KBM-7 (cell line): ENCODE measurements at regions not wholly inside any gene's neighbourhood (a gene's known extent, or its start where the extent isn't known, plus 50 kb on each side); places are given as distances from the start of the nearest gene placed in this dataset.
"Not testable (repeated sequence)": the region's sequence is repeated elsewhere in the genome, so short reads cannot be mapped to it uniquely, and the experiment has no call there.

Experiments used
- DNase-seq: peaks from one replicate; pipeline ENCODE4 v3.0.0-alpha.2; 2015
- in situ Hi-C: fragments of 300-500 bp; cut with MboI; formaldehyde crosslinking; loops from 2 replicates; pipeline ENCODE4 v1.14.3; 2020; ENCODE audit warnings: low sequenced_read_pairs, low pct_unique_long_range_greater_than_20kb, mixed read lengths

GRCh38 chr13:86253497-86253896 lies 454.3 kb upstream of the SLITRK6 start:
- in situ Hi-C loops, DNase-seq: not testable (repeated sequence)

- in situ Hi-C loops, DNase-seq: not testable (repeated sequence)
Observed at GRCh38 chr13:86255820-86256219, 456.6 kb upstream of the SLITRK6 start.

DNA sequence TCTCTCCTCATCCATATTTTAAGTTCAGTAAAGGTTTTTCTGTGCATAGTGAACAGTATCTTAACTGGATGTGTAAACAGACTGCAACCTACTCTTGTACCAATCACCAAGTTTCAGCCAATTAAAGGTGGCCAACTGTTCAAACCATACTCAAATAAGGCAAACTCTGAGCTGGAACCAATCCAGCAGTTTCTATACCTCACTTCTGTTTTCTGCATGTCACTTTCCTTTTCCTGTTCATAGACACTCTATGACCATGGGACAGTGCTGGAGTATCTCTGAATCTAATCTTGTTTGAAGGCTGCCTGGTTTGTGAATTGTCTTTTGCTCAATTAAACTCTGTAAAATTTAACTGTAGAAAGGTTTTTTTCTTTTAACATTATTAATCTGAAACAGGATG lies 470.3 kb upstream of the SLITRK6 start:
- in situ Hi-C loops = no loop called here
- no peak for DNase-seq

DNA sequence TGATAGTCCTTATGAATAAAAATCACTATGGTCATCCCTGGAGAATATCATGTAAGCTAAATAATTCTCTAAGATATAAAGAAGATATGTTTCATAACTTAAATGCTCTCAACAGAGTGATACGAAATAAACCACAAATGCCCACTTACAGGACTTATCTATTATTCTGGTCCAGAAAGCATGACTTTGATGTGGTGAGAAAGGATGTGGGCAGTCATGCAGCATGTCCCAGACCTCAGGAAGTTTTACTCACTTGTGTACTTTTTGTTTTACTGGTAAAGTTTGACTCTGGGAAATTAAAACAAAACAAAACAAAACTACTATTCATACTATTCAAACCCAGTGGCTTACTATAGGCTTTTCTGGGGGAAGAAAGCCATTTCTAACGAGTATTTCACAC lies 483.2 kb upstream of the SLITRK6 start:
- in situ Hi-C loops = no loop called here
- DNase-seq = no peak

DNA sequence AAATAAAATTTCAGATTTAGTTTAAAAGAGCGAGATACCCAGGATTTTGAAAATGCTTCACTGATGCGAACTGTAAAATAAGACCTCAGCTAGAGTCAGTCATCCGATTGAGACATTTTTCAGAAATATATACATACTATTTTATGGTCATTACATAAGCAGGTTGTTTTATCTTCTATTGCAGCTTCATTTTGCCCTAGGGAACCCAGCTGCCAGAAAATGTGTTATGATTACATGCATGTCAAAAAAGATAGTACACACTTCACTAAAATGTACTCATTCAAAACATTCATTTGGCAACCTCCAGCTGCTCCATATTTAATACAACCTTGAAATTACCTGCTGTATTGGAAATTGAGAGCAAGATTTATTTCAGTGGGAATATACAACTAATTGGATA lies 483.8 kb upstream of the SLITRK6 start:
- DNase-seq = no peak
- in situ Hi-C loops = no loop called here

DNA sequence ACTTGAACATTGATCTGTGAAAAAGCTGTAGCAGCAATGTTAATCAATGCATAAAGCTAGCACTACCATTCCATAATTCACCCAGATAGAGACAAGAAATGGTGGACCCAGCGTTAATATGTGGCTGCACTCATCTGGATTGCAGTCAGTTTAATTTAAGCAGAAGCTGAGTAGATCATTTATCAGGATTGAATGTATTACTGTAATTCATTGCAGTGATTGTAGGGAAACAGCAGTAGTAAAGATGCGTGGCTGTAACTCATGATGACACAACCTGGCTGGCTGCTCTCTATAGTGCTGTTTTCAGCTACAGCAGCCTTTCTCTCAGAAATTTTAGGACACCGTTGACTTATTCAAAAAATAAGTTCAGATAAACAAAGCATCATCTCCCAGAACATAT lies 499.5 kb upstream of the SLITRK6 start:
- DNase-seq = no peak
- in situ Hi-C loops = no loop called here

DNA sequence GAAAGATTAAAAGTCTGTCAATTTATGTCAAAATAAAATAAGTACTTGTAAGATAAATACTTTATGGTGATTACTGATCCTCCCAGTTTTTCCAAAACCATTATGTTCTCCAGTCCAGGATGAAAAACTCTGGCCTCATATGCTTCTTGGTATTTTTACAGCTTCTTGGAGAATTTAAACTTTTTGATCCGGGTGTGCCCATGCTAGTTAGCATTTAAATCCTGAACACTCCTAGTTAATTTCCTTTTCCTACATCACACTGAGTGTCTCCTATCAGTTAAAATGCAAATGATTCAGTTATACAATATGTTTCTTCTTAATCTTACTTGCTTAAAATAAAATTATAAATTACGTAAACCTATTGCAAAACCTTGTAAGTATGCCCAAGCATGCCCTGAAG lies 499.9 kb upstream of the SLITRK6 start:
- no peak for DNase-seq
- in situ Hi-C loops = no loop called here

DNA sequence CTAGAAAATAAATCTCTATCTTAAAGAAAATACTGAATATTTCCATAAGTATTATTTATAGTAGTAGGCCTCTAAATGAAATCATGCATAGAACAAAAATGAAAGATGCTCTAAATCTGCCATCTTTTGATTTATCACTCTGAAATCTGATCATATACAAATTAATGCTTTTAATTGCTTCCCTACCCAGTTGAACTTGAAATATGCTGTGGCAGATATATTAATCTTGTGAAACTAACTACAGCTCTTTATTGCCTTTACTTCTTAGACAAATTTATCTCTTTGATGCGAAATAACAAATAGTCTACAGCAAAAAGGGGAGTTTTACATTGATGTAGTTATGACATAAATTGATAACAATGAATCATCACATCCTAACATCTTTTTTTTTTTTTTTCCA lies 510.7 kb upstream of the SLITRK6 start:
- in situ Hi-C loops = no loop called here
- no peak for DNase-seq

DNA sequence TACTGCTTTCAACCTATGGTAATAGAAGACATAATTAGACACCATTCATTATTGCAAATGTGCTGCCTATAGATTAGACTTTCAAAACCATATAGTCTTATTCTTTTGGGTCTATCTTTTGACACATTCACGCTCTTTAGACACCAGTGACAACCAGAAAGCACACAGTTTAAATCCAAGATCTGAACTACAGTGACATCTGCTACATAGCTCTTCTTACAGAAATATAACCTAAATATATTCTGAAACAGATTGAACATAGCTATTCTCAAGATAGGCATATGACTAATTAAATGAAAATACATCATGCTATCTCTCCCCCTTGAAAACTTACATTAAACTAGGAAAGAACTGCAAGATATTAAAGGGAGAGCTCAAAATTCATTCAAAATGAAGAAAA lies 514.2 kb upstream of the SLITRK6 start:
- in situ Hi-C loops = no loop called here
- DNase-seq = no peak

DNA sequence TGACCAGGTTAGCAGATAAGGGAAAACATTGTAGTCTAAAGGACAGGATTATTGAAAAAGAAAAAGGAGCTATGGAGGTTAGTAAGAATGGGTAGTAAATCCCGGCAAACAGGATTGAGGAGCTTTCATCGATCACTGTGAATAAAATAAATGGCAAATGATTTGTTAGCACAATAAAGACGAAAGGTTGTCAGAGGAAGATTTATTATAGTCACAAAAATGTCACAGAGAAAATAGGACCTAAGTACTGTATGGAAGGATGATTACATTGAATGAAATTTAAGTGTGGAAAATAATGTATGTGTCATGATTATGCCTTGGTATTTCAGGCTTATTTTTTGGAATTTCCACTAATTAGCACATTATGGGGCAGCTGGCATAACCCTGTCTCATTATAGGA lies 519.2 kb upstream of the SLITRK6 start:
- in situ Hi-C loops = no loop called here

DNA sequence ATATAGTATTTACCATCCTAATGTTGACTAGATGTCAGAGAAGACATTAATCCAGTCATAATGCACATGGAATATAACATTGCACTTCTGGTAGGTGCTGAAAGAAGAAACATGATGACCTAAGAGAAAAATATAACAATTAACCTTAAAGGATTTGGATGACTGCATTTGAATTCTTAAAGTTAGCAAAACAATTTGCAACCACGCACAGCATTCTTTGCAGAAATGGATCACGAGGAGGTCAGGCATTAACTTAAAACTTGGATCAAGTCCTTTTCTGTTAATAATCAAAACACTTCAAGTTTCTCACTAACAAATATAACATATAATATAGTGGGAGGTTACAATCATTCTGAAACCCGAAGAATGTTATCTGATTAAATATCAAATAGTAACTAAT lies 525.0 kb upstream of the SLITRK6 start:
- no peak for DNase-seq
- in situ Hi-C loops = no loop called here

More for the DNA sequence above, 519.2 kb upstream of the SLITRK6 start:
- no peak for DNase-seq

GRCh38 chr13:86355301-86355700 lies 556.1 kb upstream of the SLITRK6 start:
- no peak for DNase-seq
- in situ Hi-C loops = no loop called here

- in situ Hi-C loops = no loop called here
Observed at GRCh38 chr13:86357106-86357505, 557.9 kb upstream of the SLITRK6 start.

DNA sequence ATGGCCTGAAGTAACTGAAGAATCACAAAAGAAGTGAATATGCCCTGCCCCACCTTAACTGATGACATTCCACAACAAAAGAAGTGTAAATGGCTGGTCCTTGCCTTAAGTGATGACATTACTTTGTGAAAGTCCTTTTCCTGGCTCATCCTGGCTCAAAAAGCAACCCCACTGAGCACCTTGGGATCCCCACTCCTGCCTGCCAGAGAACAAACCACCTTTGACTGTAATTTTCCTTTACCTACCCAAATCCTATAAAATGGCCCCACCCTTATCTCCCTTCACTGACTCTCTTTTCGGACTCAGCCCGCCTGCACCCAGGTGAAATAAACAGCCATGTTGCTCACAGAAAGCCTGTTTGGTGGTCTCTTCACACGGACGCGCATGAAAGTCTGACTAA lies 564.5 kb upstream of the SLITRK6 start:
- in situ Hi-C loops, DNase-seq: not testable (repeated sequence)

More at GRCh38 chr13:86357106-86357505, 557.9 kb upstream of the SLITRK6 start:
- DNase-seq = no peak

GRCh38 chr13:86368924-86369323 lies 569.7 kb upstream of the SLITRK6 start:
- DNase-seq = no peak
- in situ Hi-C loops = no loop called here

GRCh38 chr13:86377451-86377850 lies 578.2 kb upstream of the SLITRK6 start:
- in situ Hi-C loops = no loop called here
- no peak for DNase-seq

DNA sequence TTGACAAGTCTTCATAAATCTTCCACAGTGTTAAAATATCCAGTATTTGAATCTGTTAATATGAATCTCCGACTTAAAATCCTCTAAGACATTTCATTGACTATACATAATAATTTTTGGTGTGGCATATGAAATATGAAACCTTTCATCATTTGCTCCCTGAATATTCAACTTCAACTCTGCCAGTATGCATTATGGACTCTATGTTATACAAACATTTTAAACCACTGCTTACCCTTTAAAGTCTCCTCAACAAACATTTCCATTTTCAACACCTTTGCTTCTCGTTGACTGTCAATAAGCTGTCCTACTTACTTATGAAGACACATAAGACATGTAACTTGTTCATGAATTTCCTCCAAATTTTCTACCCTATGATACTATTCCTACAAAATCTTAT lies 579.4 kb upstream of the SLITRK6 start:
- in situ Hi-C loops = no loop called here
- DNase-seq = no peak

DNA sequence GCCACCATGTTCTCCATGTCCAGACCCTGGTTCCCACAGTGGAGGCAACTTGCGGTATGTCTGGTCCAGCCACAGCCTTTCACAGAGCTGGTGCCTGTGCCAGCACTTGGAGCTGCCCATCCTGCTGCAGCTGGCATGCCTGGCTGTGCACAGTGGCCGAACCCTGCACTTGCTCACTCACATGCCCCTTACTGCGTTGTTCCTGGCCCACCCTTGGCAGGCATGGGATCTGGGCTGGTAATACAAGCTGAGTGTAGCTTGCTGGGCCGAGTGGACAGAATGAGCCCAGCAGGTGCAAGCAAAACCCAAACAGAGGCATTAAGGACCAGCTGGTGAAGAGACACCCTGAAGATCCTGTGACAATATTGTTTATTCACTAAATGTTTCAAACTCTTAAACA lies 583.9 kb upstream of the SLITRK6 start:
- in situ Hi-C loops = no loop called here
- DNase-seq = no peak

DNA sequence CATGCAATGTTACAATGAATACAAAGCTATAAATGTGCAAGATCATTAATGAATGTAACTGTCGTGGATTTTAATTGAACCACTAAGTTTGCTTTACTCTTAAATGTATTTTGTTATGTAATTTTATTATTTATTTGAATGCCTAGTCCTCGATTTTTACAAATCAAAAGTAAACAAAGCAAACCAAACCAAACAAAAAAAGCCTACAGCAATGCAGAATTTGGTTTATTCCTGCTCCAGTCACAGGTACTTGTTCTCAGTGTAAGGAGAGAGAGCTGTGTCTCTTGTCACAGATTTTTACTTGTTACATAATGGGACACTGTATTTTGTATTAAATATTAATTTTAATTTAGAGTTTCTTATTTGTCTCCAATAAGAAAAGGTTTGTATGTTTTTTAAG lies 584.3 kb upstream of the SLITRK6 start:
- no peak for DNase-seq
- in situ Hi-C loops = no loop called here

DNA sequence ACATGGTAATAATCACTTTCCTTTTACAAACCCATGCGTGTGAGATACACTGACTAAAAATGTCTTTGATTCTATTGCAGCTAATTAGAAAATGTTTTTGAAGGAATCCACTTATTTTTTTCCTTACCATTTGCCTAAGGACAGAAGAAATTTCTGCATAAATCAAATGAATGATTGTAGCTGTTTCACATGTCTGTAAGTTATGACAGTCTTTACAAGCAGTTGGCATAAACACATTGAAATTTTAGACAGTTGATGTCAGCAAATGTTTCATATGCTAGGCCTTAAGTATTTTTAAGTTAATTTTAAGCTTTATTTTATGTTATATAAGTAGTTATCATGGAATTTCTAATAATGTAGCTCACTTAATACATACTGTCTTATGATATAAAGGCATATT lies 598.4 kb upstream of the SLITRK6 start:
- no peak for DNase-seq
- in situ Hi-C loops = no loop called here

GRCh38 chr13:86399572-86399971 lies 600.4 kb upstream of the SLITRK6 start:
- DNase-seq = no peak
- in situ Hi-C loops = no loop called here

DNA sequence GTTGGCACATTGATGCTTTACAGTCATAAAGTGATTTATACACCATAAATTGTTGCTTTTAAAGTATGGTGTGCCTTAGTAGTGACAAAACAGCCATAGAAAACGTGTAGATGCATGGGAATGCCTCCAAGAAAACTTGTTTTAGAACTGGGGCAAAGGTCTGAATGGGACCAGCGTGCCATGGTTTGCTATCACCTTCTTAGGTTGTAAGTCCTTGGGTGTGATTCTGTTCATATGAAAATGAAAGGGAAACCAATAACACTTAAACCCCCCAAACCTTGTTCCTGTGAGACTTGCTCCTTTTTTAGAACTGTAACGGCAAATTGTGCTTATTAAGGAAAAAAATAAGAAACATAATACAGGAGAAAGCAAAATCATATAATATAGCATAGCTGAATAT lies 603.3 kb upstream of the SLITRK6 start:
- no peak for DNase-seq
- in situ Hi-C loops = no loop called here
